NB4 (cell line): ENCODE measurements at regions not wholly inside any gene's neighbourhood (a gene's known extent, or its start where the extent isn't known, plus 50 kb on each side); places are given as distances from the start of the nearest gene placed in this dataset.
"Not testable (repeated sequence)": the region's sequence is repeated elsewhere in the genome, so short reads cannot be mapped to it uniquely, and the experiment has no call there.

ENCODE experiments used
- DNase-seq: peaks from one replicate; pipeline ENCODE4 v3.0.0; 2010; ENCODE audit warnings: low read depth
- H3K4me3 ChIP-seq: one replicate; pipeline ENCODE4 v1.5.1; 2011; ENCODE audit warnings: mild to moderate bottlenecking, low read depth, low read length, moderate library complexity
- CTCF ChIP-seq: IDR thresholded peaks from one replicate; pipeline ENCODE4 v1.5.1; 2012; ENCODE audit warnings: low read depth, low read length
- MAX ChIP-seq: IDR thresholded peaks from 2 replicates; pipeline ENCODE4 v1.6.1; 2011; ENCODE audit warnings: low read depth, low read length
- MYC ChIP-seq: IDR thresholded peaks from 2 replicates; pipeline ENCODE4 v1.6.1; 2011; ENCODE audit warnings: low read depth, low read length
- POLR2A ChIP-seq: IDR thresholded peaks from 2 replicates; pipeline ENCODE4 v1.6.1; 2011; ENCODE audit warnings: mild to moderate bottlenecking; ENCODE audit not compliant: insufficient read length; ENCODE audit errors: extremely low read depth

GRCh38 chr10:23534761-23535160, 95.9 kb downstream of the OTUD1 start:
- TF ChIP-seq POLR2A (no peak), MAX (no peak), CTCF (no peak), MYC (no peak)
- H3K4me3 ChIP-seq: no peak overlapping the region
- no peak for DNase-seq

GRCh38 chr10:23535381-23535780, 96.5 kb downstream of the OTUD1 start:
- TF ChIP-seq MYC (no peak), CTCF (no peak), POLR2A (no peak), MAX (no peak)
- no peak overlapping the region for H3K4me3 ChIP-seq
- no peak for DNase-seq

GRCh38 chr10:23538968-23539367, 100.1 kb downstream of the OTUD1 start:
- no peak for DNase-seq

GRCh38 chr10:23540401-23541030, 101.6 kb downstream of the OTUD1 start:
- no peak overlapping the region for H3K4me3 ChIP-seq
- DNase-seq: peak; percentile 88
- TF ChIP-seq CTCF (no peak), MAX (no peak), MYC (no peak)

More at GRCh38 chr10:23538968-23539367, 100.1 kb downstream of the OTUD1 start:
- H3K4me3 ChIP-seq: no peak overlapping the region
- TF ChIP-seq MYC (no peak), CTCF (no peak), MAX (no peak), POLR2A (no peak)

GRCh38 chr10:23543691-23544380, 105.0 kb downstream of the OTUD1 start:
- H3K4me3 ChIP-seq: no peak overlapping the region
- no peak for DNase-seq
- no peak for TF ChIP-seq MAX
- TF ChIP-seq MYC: no peak
- TF ChIP-seq CTCF: no peak
- no peak for TF ChIP-seq POLR2A

GRCh38 chr10:23545866-23546265, 107.0 kb downstream of the OTUD1 start:
- not testable (repeated sequence) for DNase-seq, H3K4me3 ChIP-seq
